Body of pancreas (tissue), 4 donors: ENCODE measurements at regions not wholly inside any gene's neighbourhood (a gene's known extent, or its start where the extent isn't known, plus 50 kb on each side); places are given as distances from the start of the nearest gene placed in this dataset.

Experiments
- ATAC-seq: fragments of 150-250 bp; one replicate; pipeline ENCODE4 v1.9.1; 2016
- DNase-seq, 4 donors: peaks; one replicate each; pipeline ENCODE4 v3.0.0-alpha.2; 2019
- H3K27ac ChIP-seq, 4 donors: fragments of 200-600 bp; sonication (generic); 1 replicate in 3 of 4; 2 replicates in 1 of 4; pipeline versions ENCODE4 v1.5.1 to v1.6.1; 2016 to 2019; ENCODE audit warnings: mild to moderate bottlenecking in 1 of 4, mixed read lengths in 1 of 4, moderate library complexity in 1 of 4
- H3K27me3 ChIP-seq, 2 donors: fragments of 200-600 bp; sonication (generic); one replicate each; pipeline ENCODE4 v1.6.0; 2016; ENCODE audit warnings: mild to moderate bottlenecking in 1 of 2
- H3K36me3 ChIP-seq, 2 donors: fragments of 200-600 bp; sonication (generic); replicated peaks in 1 of 2; 2 replicates each; pipeline ENCODE4 v1.5.1; 2016; ENCODE audit warnings: low read depth in 2 of 2; ENCODE audit not compliant: insufficient read depth in 1 of 2
- H3K4me1 ChIP-seq: fragments of 200-600 bp; sonication (generic); one replicate; pipeline ENCODE4 v1.6.0; 2016
- H3K4me3 ChIP-seq, 2 donors: fragments of 200-600 bp; sonication (generic); 1 replicate in 1 of 2; 2 replicates in 1 of 2; pipeline ENCODE4 v1.5.1; 2016 to 2019
- H3K9me3 ChIP-seq, 3 donors: fragments of 200-600 bp; sonication (generic); 1 replicate in 2 of 3; 2 replicates in 1 of 3; pipeline ENCODE4 v1.5.1; 2016
- CTCF ChIP-seq, 7 experiments: fragments of 450-650 bp in 4 of 7; fragments of 200-600 bp in 3 of 7; sonication (generic) in 3 of 7; IDR thresholded peaks; one replicate each; pipeline ENCODE4 v1.5.1; 2016 to 2019; ENCODE audit warnings: antibody characterized with exemption in 7 of 7
- POLR2A ChIP-seq, 3 donors: fragments of 450-650 bp; IDR thresholded peaks; one replicate each; pipeline ENCODE4 v1.6.1; 2016; ENCODE audit warnings: antibody characterized with exemption in 3 of 3, mild to moderate bottlenecking in 2 of 3
- WGBS, 2 donors: methylation state at CpG; one replicate each; pipeline ENCODE4 v1.1.5; 2017; 5-methylcytosine and 5-hydroxymethylcytosine counted together
- intact Hi-C: fragments of 100-400 bp; cut with DNase I; formaldehyde crosslinking; loops from one replicate; pipeline ENCODE4 v1.15.1; 2023

GRCh38 chr9:4424891-4425290, 65.4 kb upstream of the SLC1A1 start:
- ATAC-seq (no peak), DNase-seq (no peak)
- no peaks in the 10 kb centered on the region for H3K27me3 ChIP-seq
- TF ChIP-seq POLR2A (IDR thresholded peaks at IDR 0.05): no peak
- no peak for TF ChIP-seq CTCF (IDR thresholded peaks at IDR 0.05)
- H3K36me3 ChIP-seq: no peaks in the 10 kb centered on the region
- no peak overlapping the region for H3K4me3 ChIP-seq
- no peaks in the 10 kb centered on the region for H3K9me3 ChIP-seq
- WGBS, 2 donors: 58 to 59% methylated on average over 4 of the region's 4 CpGs
- intact Hi-C loops: no loop called here
- H3K27ac ChIP-seq: no peak overlapping the region
- no peaks in the 10 kb centered on the region for H3K4me1 ChIP-seq

- no peak for DNase-seq
- Histone ChIP-seq H3K9me3 (no peaks in the 10 kb centered on the region), H3K4me3 (no peak overlapping the region), H3K36me3 (no peaks in the 10 kb centered on the region), H3K27ac (no peak overlapping the region), H3K4me1 (no peaks in the 10 kb centered on the region), H3K27me3 (no peaks in the 10 kb centered on the region)
- WGBS, 2 donors: 64 to 71% methylated on average over 1 of the region's 1 CpG
- TF ChIP-seq POLR2A (IDR thresholded peaks at IDR 0.05): no peak
- no peak for TF ChIP-seq CTCF (IDR thresholded peaks at IDR 0.05)
- no peak for ATAC-seq
- intact Hi-C loops: no loop called here
Measured at GRCh38 chr9:4424038-4424437, 66.2 kb upstream of the SLC1A1 start.

GRCh38 chr9:4423207-4423610, 67.1 kb upstream of the SLC1A1 start:
- no peaks in the 10 kb centered on the region for H3K27me3 ChIP-seq
- H3K4me3 ChIP-seq: no peak overlapping the region
- no peaks in the 10 kb centered on the region for H3K9me3 ChIP-seq
- intact Hi-C loops: no loop called here
- no peak overlapping the region for H3K27ac ChIP-seq
- TF ChIP-seq CTCF (IDR thresholded peaks at IDR 0.05) (no peak), POLR2A (IDR thresholded peaks at IDR 0.05) (no peak)
- H3K36me3 ChIP-seq: no peaks in the 10 kb centered on the region
- WGBS, 2 donors: 68 to 74% methylated on average over 4 of the region's 4 CpGs
- ATAC-seq (no peak), DNase-seq (no peak)
- H3K4me1 ChIP-seq: no peaks in the 10 kb centered on the region

GRCh38 chr9:4422495-4422894, 67.8 kb upstream of the SLC1A1 start:
- H3K9me3 ChIP-seq: no peaks in the 10 kb centered on the region
- H3K4me1 ChIP-seq: no peaks in the 10 kb centered on the region
- ATAC-seq (no peak), DNase-seq (no peak)
- no peak overlapping the region for H3K4me3 ChIP-seq
- H3K36me3 ChIP-seq: no peaks in the 10 kb centered on the region
- 31 to 47% methylated on average over 2 of the region's 2 CpGs for WGBS, 2 donors
- H3K27ac ChIP-seq: no peak overlapping the region
- intact Hi-C loops: no loop called here
- H3K27me3 ChIP-seq: no peaks in the 10 kb centered on the region
- no peak for TF ChIP-seq CTCF (IDR thresholded peaks at IDR 0.05)

- Histone ChIP-seq H3K4me1 (no peaks in the 10 kb centered on the region), H3K27me3 (no peaks in the 10 kb centered on the region), H3K27ac (no peak overlapping the region), H3K36me3 (no peaks in the 10 kb centered on the region), H3K9me3 (no peaks in the 10 kb centered on the region), H3K4me3 (no peak overlapping the region)
- TF ChIP-seq POLR2A (IDR thresholded peaks at IDR 0.05) (no peak), CTCF (IDR thresholded peaks at IDR 0.05) (no peak)
- intact Hi-C loops: no loop called here
- 80 to 95% methylated on average over 1 of the region's 1 CpG for WGBS, 2 donors
- DNase-seq (no peak), ATAC-seq (no peak)
Measured at GRCh38 chr9:4421847-4422246, 68.4 kb upstream of the SLC1A1 start.
